Breast epithelium (tissue), 4 donors: ENCODE measurements at regions not wholly inside any gene's neighbourhood (a gene's known extent, or its start where the extent isn't known, plus 50 kb on each side); places are given as distances from the start of the nearest gene placed in this dataset.
A peak's percentile ranks its signal among the peaks of the same experiment; 100 is the strongest.

Source experiments
- DNase-seq, 2 donors: peaks; one replicate each; pipeline ENCODE4 v3.0.0-alpha.2; 2019; ENCODE audit warnings: low spot score in 2 of 2
- H3K27ac ChIP-seq, 2 donors: fragments of 200-600 bp; sonication (generic) in 1 of 2; one replicate each; pipeline ENCODE4 v1.5.1; 2016 to 2019; ENCODE audit warnings: mild to moderate bottlenecking in 1 of 2
- H3K27me3 ChIP-seq, 2 donors: fragments of 200-600 bp; sonication (generic) in 1 of 2; one replicate each; pipeline versions ENCODE4 v1.5.1 to v1.6.0; 2017 to 2019; ENCODE audit warnings: control low read depth in 1 of 2, mild to moderate bottlenecking in 1 of 2
- H3K36me3 ChIP-seq: fragments of 200-600 bp; one replicate; pipeline ENCODE4 v1.5.1; 2019
- H3K4me1 ChIP-seq, 2 donors: fragments of 200-600 bp; sonication (generic); one replicate each; pipeline ENCODE4 v1.5.1; 2016 to 2019; ENCODE audit warnings: control low read depth in 1 of 2
- H3K4me3 ChIP-seq, 3 donors: fragments of 200-600 bp; sonication (generic); 1 replicate in 2 of 3; 2 replicates in 1 of 3; pipeline ENCODE4 v1.5.1; 2016 to 2019; ENCODE audit warnings: mild to moderate bottlenecking in 3 of 3, moderate library complexity in 2 of 3
- H3K9me3 ChIP-seq, 2 donors: fragments of 200-600 bp; sonication (generic) in 1 of 2; one replicate each; pipeline ENCODE4 v1.5.1; 2016 to 2019; ENCODE audit warnings: control low read depth in 1 of 2
- POLR2A ChIP-seq: fragments of 450-650 bp; IDR thresholded peaks from one replicate; pipeline ENCODE4 v1.6.1; 2016; ENCODE audit warnings: antibody characterized with exemption, mild to moderate bottlenecking, moderate library complexity
- POLR2AphosphoS5 ChIP-seq, 3 donors: sonication (generic); formaldehyde crosslinking; IDR thresholded peaks; one replicate each; pipeline ENCODE4 v1.6.1; 2017; ENCODE audit warnings: antibody characterized with exemption in 3 of 3
- intact Hi-C: fragments of 100-400 bp; cut with DNase I; formaldehyde crosslinking; loops from one replicate; pipeline ENCODE4 v1.15.1; 2023; ENCODE audit warnings: low total_unique reads
- TF ChIP-seq, protein P1 (sequence below), 3 donors: fragments of 450-650 bp; IDR thresholded peaks; one replicate each; pipeline ENCODE4 v1.5.1; 2016 to 2017; ENCODE audit warnings: antibody characterized with exemption in 3 of 3, mild to moderate bottlenecking in 3 of 3, moderate library complexity in 3 of 3

DNA sequence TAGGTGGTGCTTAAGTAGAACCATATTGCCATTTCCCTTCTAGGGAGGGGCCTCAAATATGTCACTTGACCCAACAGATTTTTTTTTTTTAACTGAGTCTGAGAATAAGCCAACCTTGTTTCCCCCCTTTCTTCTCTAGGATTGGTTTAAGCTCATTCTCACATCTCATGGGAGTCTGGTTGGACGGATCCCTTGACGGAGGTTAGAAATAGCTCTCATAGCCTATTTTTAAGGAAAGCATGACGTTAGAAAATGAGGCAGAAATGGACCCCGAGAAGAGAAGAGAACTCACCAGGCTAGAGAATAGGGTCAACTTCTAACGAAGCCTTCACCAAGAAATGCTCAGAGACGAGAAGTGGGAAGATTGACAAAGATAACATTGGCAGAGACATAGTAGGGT is 95.1 kb upstream of the ZFHX3 start:
- H3K36me3 ChIP-seq: no peaks in the 10 kb centered on the region
- H3K4me1 ChIP-seq: no peaks in the 10 kb centered on the region
- peak overlapping the region in 1 of 3 donors; percentile 54 for H3K4me3 ChIP-seq
- H3K27me3 ChIP-seq: peaks cover 0 to 5% of the 10 kb centered on the region in 2 donors
- intact Hi-C loops: no loop called here
- no peak for TF ChIP-seq POLR2A
- TF ChIP-seq POLR2AphosphoS5 (IDR thresholded peaks at IDR 0.05): no peak
- TF ChIP-seq, protein P1, sequence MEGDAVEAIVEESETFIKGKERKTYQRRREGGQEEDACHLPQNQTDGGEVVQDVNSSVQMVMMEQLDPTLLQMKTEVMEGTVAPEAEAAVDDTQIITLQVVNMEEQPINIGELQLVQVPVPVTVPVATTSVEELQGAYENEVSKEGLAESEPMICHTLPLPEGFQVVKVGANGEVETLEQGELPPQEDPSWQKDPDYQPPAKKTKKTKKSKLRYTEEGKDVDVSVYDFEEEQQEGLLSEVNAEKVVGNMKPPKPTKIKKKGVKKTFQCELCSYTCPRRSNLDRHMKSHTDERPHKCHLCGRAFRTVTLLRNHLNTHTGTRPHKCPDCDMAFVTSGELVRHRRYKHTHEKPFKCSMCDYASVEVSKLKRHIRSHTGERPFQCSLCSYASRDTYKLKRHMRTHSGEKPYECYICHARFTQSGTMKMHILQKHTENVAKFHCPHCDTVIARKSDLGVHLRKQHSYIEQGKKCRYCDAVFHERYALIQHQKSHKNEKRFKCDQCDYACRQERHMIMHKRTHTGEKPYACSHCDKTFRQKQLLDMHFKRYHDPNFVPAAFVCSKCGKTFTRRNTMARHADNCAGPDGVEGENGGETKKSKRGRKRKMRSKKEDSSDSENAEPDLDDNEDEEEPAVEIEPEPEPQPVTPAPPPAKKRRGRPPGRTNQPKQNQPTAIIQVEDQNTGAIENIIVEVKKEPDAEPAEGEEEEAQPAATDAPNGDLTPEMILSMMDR (IDR thresholded peaks at IDR 0.05): no peak
- H3K9me3 ChIP-seq: no peaks in the 10 kb centered on the region
- no peak for DNase-seq
- H3K27ac ChIP-seq: no peak overlapping the region

DNA sequence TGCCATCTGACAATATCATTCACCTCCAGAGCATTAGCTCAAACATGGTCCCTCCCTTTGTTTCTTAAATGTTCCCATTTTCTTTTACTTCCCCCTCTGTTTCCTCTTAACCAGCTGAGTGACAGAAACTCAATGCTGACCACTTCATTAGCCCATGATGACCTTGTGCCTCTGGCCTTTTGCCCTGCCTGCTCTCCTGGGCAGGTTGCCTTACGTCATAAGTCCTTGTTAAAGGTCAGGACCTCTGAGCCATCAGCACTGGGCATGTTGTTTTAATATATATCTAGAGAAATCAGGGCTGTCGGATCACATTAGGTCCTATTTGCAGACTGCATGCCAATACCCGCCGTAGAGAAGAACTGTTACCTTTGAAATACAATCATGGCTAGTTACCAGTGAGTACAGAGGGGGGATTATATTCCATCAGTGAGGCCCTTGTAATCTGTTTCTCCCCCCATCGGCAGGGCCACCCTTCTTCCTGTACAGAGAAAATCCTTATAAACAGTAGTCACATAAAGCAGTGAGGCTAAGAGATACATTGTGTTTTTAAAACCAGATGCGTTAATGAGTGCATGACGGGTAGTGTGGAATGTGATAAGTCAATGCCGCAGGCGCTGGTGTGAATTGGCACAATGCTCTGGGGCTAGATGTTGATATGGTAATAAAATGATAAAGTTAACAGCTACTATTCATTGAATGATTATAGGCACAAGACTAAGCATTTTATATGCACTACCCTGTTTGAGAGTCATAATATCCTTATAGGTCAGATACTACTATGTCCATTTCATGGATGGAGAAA is 94.3 kb upstream of the ZFHX3 start:
- intact Hi-C loops: no loop called here
- Histone ChIP-seq H3K9me3 (no peaks in the 10 kb centered on the region), H3K4me3 (no peak overlapping the region), H3K27me3 (peaks cover 0 to 5% of the 10 kb centered on the region in 2 donors), H3K27ac (no peak overlapping the region), H3K4me1 (no peaks in the 10 kb centered on the region), H3K36me3 (no peaks in the 10 kb centered on the region)
- no peak for DNase-seq
- TF ChIP-seq, protein P1 (IDR thresholded peaks at IDR 0.05): no peak
- no peak for TF ChIP-seq POLR2A

DNA sequence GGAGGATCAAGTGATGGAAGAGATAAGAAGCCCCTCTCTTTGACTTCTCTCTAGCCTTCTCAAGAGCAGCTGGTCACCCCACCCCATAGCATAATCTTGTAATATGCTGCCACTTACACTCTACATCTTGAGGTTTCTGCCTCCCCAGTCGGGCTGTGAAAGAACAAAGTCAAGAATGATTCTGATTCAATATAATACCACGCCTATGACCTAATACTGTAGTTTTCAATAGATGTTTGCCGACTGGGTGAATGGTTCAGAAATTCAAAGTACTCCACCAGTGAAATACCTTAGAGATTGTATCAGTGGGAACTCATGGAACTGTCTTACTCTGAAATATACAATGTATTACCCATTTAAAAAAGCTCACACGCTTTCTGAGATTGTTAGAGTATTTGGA is 93.0 kb upstream of the ZFHX3 start:
- H3K9me3 ChIP-seq: no peaks in the 10 kb centered on the region
- no peak overlapping the region for H3K27ac ChIP-seq
- H3K4me3 ChIP-seq: no peak overlapping the region
- intact Hi-C loops: no loop called here
- no peaks in the 10 kb centered on the region for H3K36me3 ChIP-seq
- no peak for DNase-seq
- no peaks in the 10 kb centered on the region for H3K4me1 ChIP-seq
- peaks cover 0 to 5% of the 10 kb centered on the region in 2 donors for H3K27me3 ChIP-seq
- TF ChIP-seq POLR2A (no peak), POLR2AphosphoS5 (IDR thresholded peaks at IDR 0.05) (no peak)

DNA sequence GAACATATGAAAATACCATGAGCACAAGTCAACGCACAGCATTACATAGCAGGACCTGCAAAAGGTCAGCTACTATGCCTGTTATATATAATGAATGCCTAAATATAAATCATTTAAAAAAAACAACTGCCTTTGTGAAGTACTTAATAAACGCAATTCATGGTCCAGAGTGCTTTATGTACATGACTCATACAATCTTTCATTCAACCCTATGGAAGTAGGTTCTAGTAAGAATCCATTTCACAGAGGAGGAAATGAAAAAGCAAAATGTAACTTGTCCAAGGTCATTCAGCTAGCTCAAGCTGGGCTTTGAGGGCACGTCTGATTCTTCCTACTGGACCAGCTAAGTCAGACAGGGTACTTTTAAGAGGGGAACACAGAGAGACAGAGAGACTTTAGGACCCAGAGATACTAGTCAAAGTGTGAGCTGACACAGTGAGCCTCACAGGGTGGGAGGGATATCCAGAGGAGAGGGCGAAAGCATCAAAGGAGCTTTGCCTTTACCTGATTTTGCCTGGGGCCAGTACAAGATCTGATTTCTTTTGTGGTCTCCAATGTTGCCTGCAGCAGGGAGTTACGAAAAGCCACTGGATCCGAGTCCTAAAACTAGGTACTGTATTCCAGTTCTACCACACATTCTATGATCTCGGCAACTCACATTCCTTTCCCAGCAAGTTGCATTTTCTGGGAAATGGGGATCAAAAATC is 83.4 kb upstream of the ZFHX3 start:
- no peak overlapping the region for H3K4me3 ChIP-seq
- H3K27ac ChIP-seq: no peak overlapping the region
- no peaks in the 10 kb centered on the region for H3K4me1 ChIP-seq
- no peaks in the 10 kb centered on the region for H3K27me3 ChIP-seq
- no peak for DNase-seq
- intact Hi-C loops: no loop called here
- no peaks in the 10 kb centered on the region for H3K36me3 ChIP-seq
- no peaks in the 10 kb centered on the region for H3K9me3 ChIP-seq
- TF ChIP-seq, protein P1 (IDR thresholded peaks at IDR 0.05): no peak
- TF ChIP-seq POLR2AphosphoS5 (IDR thresholded peaks at IDR 0.05): no peak
- TF ChIP-seq POLR2A: no peak

DNA sequence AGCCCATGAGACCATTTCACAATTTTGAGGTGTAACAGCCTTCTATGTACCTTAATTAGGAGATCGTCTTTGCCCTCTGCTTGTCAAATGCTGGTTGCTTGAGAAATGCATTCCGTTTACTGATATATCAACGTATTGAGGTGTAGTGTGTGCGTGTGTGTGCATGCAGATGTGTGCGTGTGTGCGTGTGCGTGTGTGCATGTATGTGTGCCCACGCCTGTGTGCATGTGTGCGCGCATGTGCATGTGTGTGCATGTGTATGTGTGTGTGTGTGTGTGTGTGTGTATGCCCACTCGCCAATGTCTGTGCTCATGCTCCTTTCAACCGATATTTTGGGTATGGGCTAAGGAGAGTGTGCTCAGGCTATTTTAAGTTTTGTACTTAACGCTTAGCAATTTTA is 81.5 kb upstream of the ZFHX3 start:
- Histone ChIP-seq H3K36me3 (no peaks in the 10 kb centered on the region), H3K27me3 (peaks cover 0 to 3% of the 10 kb centered on the region in 2 donors), H3K9me3 (no peaks in the 10 kb centered on the region), H3K27ac (no peak overlapping the region), H3K4me3 (no peak overlapping the region), H3K4me1 (no peaks in the 10 kb centered on the region)
- TF ChIP-seq POLR2AphosphoS5 (IDR thresholded peaks at IDR 0.05) (no peak), POLR2A (no peak)
- TF ChIP-seq, protein P1 (IDR thresholded peaks at IDR 0.05): no peak
- intact Hi-C loops: no loop called here
- DNase-seq: no peak
